ENCODE measurements at regions not wholly inside any gene's neighbourhood (a gene's known extent, or its start where the extent isn't known, plus 50 kb on each side); places are given as distances from the start of the nearest gene placed in this dataset.

DNA sequence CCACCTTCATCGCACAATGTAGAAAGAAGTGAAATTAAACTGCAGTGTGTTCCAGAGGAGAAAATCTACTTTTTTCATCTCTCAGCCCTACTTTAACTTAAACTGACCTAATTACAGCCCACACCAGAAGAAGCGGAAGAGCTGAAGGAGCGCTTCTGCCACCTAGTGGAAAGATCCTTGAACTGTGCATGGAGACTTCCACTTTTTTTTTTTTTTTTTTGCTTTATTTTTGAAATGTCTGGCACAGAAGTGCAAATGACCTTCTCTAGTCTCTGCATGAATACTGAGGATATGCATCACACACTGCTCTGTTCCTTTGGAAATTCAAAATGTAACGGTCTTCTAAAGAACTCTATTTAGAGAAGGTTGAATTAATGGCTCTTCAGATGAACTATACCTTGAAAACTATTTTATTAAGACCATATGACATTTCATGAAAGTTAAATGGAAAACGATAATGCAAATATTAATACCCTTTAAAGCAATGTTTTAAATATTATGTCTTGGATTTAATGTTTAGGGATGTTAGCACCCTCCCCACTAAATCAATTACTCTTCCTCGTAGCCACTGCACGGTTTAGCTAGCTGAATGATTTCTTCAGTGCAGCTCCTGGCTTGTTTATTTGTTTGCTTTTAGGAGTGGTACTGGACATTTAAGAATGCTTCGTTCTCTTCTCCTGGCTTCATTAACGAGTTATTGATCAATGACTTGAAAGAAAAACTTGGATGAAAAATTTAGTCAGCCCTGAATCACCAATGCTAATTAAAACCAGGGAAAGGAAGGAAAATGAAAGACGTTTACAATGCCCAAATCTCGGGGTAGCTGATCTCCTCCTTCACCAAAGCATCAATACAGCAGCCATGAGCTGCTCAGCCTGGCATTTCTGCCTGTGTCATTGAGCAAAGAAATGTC lies 569.6 kb upstream of the GJE1 start (continued):
- TF ChIP-seq, protein P1, sequence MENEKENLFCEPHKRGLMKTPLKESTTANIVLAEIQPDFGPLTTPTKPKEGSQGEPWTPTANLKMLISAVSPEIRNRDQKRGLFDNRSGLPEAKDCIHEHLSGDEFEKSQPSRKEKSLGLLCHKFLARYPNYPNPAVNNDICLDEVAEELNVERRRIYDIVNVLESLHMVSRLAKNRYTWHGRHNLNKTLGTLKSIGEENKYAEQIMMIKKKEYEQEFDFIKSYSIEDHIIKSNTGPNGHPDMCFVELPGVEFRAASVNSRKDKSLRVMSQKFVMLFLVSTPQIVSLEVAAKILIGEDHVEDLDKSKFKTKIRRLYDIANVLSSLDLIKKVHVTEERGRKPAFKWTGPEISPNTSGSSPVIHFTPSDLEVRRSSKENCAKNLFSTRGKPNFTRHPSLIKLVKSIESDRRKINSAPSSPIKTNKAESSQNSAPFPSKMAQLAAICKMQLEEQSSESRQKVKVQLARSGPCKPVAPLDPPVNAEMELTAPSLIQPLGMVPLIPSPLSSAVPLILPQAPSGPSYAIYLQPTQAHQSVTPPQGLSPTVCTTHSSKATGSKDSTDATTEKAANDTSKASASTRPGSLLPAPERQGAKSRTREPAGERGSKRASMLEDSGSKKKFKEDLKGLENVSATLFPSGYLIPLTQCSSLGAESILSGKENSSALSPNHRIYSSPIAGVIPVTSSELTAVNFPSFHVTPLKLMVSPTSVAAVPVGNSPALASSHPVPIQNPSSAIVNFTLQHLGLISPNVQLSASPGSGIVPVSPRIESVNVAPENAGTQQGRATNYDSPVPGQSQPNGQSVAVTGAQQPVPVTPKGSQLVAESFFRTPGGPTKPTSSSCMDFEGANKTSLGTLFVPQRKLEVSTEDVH (IDR thresholded peaks at IDR 0.05; ENCODE audit: low read depth, partially characterized antibody): no peak
- TF ChIP-seq KLF1 (tag; IDR thresholded peaks at IDR 0.05) (no peak), ZNF311 (CRISPR knock-in tag; IDR thresholded peaks at IDR 0.05) (no peak), RAD21 (CRISPR knock-in tag; conservative IDR thresholded peaks at IDR 0.05 in 1 of 2, IDR thresholded peaks at IDR 0.05 in 1 of 2) (peak; percentile 71 to 76), GTF2F1 (IDR thresholded peaks at IDR 0.05; ENCODE audit: low read depth, low read length) (no peak), ZNF184 (CRISPR knock-in tag; IDR thresholded peaks at IDR 0.05) (no peak), ETV1 (tag; conservative IDR thresholded peaks at IDR 0.05; ENCODE audit: low read depth) (0 out of 2 replicates have a peak, but pooled peaks have one; percentile 24), ARID1B (IDR thresholded peaks at IDR 0.05) (no peak), MTA2 (IDR thresholded peaks at IDR 0.05; ENCODE audit: low read depth) (no peak), NR2C2 (CRISPR knock-in tag; IDR thresholded peaks at IDR 0.05) (no peak), NR2C2 (tag; IDR thresholded peaks at IDR 0.05) (0 out of 2 replicates have a peak, but pooled peaks have one; percentile 22), RFX7 (CRISPR knock-in tag; IDR thresholded peaks at IDR 0.05) (no peak), ZBTB1 (CRISPR knock-in tag; IDR thresholded peaks at IDR 0.05; ENCODE audit: borderline replicate concordance, low read depth) (no peak), KLF16 (IDR thresholded peaks at IDR 0.05) (peak; percentile 28; the same call in 1 of the 2 replicates), KDM5B (IDR thresholded peaks at IDR 0.05; ENCODE audit: insufficient replicate concordance, low read depth, low read length) (no peak), SIRT6 (IDR thresholded peaks at IDR 0.05; ENCODE audit: low read depth, low read length) (no peak), BCOR (IDR thresholded peaks at IDR 0.05) (no peak)
- TF ChIP-seq, protein P2, sequence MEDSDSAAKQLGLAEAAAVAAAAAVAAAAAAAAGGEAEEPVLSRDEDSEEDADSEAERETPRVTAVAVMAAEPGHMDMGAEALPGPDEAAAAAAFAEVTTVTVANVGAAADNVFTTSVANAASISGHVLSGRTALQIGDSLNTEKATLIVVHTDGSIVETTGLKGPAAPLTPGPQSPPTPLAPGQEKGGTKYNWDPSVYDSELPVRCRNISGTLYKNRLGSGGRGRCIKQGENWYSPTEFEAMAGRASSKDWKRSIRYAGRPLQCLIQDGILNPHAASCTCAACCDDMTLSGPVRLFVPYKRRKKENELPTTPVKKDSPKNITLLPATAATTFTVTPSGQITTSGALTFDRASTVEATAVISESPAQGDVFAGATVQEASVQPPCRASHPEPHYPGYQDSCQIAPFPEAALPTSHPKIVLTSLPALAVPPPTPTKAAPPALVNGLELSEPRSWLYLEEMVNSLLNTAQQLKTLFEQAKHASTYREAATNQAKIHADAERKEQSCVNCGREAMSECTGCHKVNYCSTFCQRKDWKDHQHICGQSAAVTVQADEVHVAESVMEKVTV (CRISPR knock-in tag; IDR thresholded peaks at IDR 0.05): peak; percentile 64; the same call in 1 of the 2 replicates
- TF ChIP-seq, protein P3, sequence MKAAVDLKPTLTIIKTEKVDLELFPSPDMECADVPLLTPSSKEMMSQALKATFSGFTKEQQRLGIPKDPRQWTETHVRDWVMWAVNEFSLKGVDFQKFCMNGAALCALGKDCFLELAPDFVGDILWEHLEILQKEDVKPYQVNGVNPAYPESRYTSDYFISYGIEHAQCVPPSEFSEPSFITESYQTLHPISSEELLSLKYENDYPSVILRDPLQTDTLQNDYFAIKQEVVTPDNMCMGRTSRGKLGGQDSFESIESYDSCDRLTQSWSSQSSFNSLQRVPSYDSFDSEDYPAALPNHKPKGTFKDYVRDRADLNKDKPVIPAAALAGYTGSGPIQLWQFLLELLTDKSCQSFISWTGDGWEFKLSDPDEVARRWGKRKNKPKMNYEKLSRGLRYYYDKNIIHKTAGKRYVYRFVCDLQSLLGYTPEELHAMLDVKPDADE (conservative IDR thresholded peaks at IDR 0.05; ENCODE audit: control insufficient read depth, low read depth, low read length): no peak
- TF ChIP-seq, protein P4, sequence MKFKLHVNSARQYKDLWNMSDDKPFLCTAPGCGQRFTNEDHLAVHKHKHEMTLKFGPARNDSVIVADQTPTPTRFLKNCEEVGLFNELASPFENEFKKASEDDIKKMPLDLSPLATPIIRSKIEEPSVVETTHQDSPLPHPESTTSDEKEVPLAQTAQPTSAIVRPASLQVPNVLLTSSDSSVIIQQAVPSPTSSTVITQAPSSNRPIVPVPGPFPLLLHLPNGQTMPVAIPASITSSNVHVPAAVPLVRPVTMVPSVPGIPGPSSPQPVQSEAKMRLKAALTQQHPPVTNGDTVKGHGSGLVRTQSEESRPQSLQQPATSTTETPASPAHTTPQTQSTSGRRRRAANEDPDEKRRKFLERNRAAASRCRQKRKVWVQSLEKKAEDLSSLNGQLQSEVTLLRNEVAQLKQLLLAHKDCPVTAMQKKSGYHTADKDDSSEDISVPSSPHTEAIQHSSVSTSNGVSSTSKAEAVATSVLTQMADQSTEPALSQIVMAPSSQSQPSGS (CRISPR knock-in tag; IDR thresholded peaks at IDR 0.05): no peak

Measured in K562 (cell line).